Keratinocyte (primary cell): ENCODE measurements at regions not wholly inside any gene's neighbourhood (a gene's known extent, or its start where the extent isn't known, plus 50 kb on each side); places are given as distances from the start of the nearest gene placed in this dataset.

Experiments
- EZH2 ChIP-seq: IDR thresholded peaks from one replicate; pipeline ENCODE4 v1.6.1; 2012; ENCODE audit warnings: inconsistent platforms, mild to moderate bottlenecking, low read length, moderate library complexity
- TF ChIP-seq, protein P1 (sequence below), 3 experiments: IDR thresholded peaks in 1 of 3; conservative IDR thresholded peaks in 1 of 3; optimal IDR thresholded peaks in 1 of 3; 2 replicates in 2 of 3; 3 replicates in 1 of 3; pipeline versions ENCODE3 to v1.5.1; 2011; ENCODE audit warnings: low read length in 3 of 3, mild to moderate bottlenecking in 3 of 3, moderate library complexity in 2 of 3, control low read depth in 1 of 3, inconsistent platforms in 1 of 3; ENCODE audit not compliant: insufficient read depth in 2 of 3; ENCODE audit errors: extremely low read depth in 1 of 3

DNA sequence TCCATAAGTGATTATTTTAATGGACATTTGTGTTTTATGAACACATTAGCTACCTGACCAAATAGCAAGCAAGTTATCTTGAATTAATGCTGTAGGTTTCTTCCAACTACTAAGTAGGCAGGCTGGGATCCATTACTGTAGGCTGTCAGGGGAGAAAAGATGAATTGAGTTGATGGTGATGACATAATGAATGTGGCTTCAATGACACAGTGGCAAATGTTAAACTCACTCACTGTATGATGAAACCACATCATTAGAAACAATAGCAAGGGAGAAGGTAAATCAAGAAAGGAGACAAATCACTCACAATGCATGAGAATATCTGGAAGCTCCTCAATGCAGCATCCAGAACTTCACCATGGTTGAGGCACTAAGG is 529.7 kb upstream of the CITED2 start:
- TF ChIP-seq EZH2 = no peak
- TF ChIP-seq, protein P1, sequence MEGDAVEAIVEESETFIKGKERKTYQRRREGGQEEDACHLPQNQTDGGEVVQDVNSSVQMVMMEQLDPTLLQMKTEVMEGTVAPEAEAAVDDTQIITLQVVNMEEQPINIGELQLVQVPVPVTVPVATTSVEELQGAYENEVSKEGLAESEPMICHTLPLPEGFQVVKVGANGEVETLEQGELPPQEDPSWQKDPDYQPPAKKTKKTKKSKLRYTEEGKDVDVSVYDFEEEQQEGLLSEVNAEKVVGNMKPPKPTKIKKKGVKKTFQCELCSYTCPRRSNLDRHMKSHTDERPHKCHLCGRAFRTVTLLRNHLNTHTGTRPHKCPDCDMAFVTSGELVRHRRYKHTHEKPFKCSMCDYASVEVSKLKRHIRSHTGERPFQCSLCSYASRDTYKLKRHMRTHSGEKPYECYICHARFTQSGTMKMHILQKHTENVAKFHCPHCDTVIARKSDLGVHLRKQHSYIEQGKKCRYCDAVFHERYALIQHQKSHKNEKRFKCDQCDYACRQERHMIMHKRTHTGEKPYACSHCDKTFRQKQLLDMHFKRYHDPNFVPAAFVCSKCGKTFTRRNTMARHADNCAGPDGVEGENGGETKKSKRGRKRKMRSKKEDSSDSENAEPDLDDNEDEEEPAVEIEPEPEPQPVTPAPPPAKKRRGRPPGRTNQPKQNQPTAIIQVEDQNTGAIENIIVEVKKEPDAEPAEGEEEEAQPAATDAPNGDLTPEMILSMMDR (optimal IDR thresholded peaks at IDR 0.05 in 1 of 3, IDR thresholded peaks at IDR 0.05 in 1 of 3, conservative IDR thresholded peaks at IDR 0.05 in 1 of 3; ENCODE audit: extremely low read depth in 1 of 3, insufficient read depth in 2 of 3, low read length in 3 of 3) = no peak
